Stomach (tissue), 4 donors: ENCODE measurements at regions not wholly inside any gene's neighbourhood (a gene's known extent, or its start where the extent isn't known, plus 50 kb on each side); places are given as distances from the start of the nearest gene placed in this dataset.

Source experiments
- EP300 ChIP-seq: sonication (generic); formaldehyde crosslinking; IDR thresholded peaks from one replicate; pipeline ENCODE4 v1.6.1; 2017; ENCODE audit warnings: antibody characterized with exemption
- POLR2A ChIP-seq, 4 donors: fragments of 450-650 bp; IDR thresholded peaks; one replicate each; pipeline ENCODE4 v1.6.1; 2016; ENCODE audit warnings: antibody characterized with exemption in 4 of 4, control low read depth in 2 of 4, mild to moderate bottlenecking in 1 of 4, moderate library complexity in 1 of 4
- POLR2AphosphoS5 ChIP-seq, 3 donors: sonication (generic); formaldehyde crosslinking; IDR thresholded peaks; one replicate each; pipeline ENCODE4 v1.6.1; 2016; ENCODE audit warnings: antibody characterized with exemption in 3 of 3
- TF ChIP-seq, protein P1 (sequence below), 7 experiments: fragments of 450-650 bp in 4 of 7; fragments of 200-600 bp in 3 of 7; sonication (generic) in 3 of 7; IDR thresholded peaks; one replicate each; pipeline ENCODE4 v1.5.1; 2016 to 2019; ENCODE audit warnings: antibody characterized with exemption in 7 of 7, control low read depth in 2 of 7, mild to moderate bottlenecking in 1 of 7

DNA sequence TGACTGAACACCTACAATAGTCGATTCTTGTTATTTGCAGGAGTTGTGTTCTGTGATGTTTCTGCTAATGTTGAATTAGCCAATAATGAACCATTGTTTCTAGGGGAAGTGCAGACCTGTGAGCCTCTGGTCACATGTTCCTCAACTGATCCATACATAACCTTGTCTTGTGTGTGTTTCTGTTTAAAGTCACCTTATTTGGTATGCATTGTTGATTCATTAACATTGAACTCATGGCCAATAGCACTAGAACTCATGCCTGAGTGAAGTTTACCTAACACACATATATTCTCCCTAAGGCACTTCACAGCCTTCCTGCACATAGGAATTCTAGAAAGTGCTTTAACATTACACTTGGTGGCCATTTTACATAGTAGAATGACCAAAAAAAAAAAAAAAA is 271.8 kb upstream of the PLET1 start:
- TF ChIP-seq POLR2A (IDR thresholded peaks at IDR 0.05): no peak
- TF ChIP-seq, protein P1, sequence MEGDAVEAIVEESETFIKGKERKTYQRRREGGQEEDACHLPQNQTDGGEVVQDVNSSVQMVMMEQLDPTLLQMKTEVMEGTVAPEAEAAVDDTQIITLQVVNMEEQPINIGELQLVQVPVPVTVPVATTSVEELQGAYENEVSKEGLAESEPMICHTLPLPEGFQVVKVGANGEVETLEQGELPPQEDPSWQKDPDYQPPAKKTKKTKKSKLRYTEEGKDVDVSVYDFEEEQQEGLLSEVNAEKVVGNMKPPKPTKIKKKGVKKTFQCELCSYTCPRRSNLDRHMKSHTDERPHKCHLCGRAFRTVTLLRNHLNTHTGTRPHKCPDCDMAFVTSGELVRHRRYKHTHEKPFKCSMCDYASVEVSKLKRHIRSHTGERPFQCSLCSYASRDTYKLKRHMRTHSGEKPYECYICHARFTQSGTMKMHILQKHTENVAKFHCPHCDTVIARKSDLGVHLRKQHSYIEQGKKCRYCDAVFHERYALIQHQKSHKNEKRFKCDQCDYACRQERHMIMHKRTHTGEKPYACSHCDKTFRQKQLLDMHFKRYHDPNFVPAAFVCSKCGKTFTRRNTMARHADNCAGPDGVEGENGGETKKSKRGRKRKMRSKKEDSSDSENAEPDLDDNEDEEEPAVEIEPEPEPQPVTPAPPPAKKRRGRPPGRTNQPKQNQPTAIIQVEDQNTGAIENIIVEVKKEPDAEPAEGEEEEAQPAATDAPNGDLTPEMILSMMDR (IDR thresholded peaks at IDR 0.05): no peak
- no peak for TF ChIP-seq POLR2AphosphoS5 (IDR thresholded peaks at IDR 0.05)
- no peak for TF ChIP-seq EP300
